Mesenchymal stem cell (in vitro differentiated cells and primary cell): ENCODE measurements at regions not wholly inside any gene's neighbourhood (a gene's known extent, or its start where the extent isn't known, plus 50 kb on each side); places are given as distances from the start of the nearest gene placed in this dataset.
A peak's percentile ranks its signal among the peaks of the same experiment; 100 is the strongest.

Experiments
- DNase-seq: peaks from one replicate; pipeline ENCODE4 v3.0.0-alpha.2; 2013
- H2AFZ ChIP-seq: one replicate; pipeline ENCODE4 v1.6.1; 2013; ENCODE audit warnings: low read depth, mild to moderate bottlenecking, control low read depth, inconsistent platforms, low read length, moderate library complexity
- H2AK5ac ChIP-seq: 2 replicates; pipeline ENCODE4 v1.6.1; 2013; ENCODE audit warnings: low read length, moderate library complexity, mild to moderate bottlenecking, inconsistent platforms; ENCODE audit not compliant: severe bottlenecking
- H2BK120ac ChIP-seq: one replicate; pipeline ENCODE4 v1.6.1; 2013; ENCODE audit warnings: low read depth, mild to moderate bottlenecking, inconsistent platforms, low read length, moderate library complexity
- H2BK12ac ChIP-seq, 2 experiments: one replicate each; pipeline ENCODE4 v1.6.1; 2013; ENCODE audit warnings: inconsistent platforms in 2 of 2, low read length in 2 of 2, mild to moderate bottlenecking in 2 of 2, moderate library complexity in 2 of 2, control low read depth in 1 of 2
- H2BK15ac ChIP-seq: one replicate; pipeline ENCODE4 v1.6.1; 2013; ENCODE audit warnings: mild to moderate bottlenecking, low read depth, inconsistent platforms; ENCODE audit not compliant: poor library complexity, severe bottlenecking
- H2BK5ac ChIP-seq: 2 replicates; pipeline ENCODE4 v1.6.1; 2013; ENCODE audit warnings: low read depth, mild to moderate bottlenecking, low read length, control low read depth, inconsistent platforms; ENCODE audit not compliant: poor library complexity, severe bottlenecking
- H3K14ac ChIP-seq, 2 experiments: one replicate each; pipeline ENCODE4 v1.6.1; 2013; ENCODE audit warnings: inconsistent platforms in 2 of 2, low read length in 2 of 2, control low read depth in 1 of 2, mild to moderate bottlenecking in 1 of 2, moderate library complexity in 1 of 2
- H3K18ac ChIP-seq, 2 experiments: one replicate each; pipeline ENCODE4 v1.6.1; 2013; ENCODE audit warnings: inconsistent platforms in 2 of 2, low read length in 2 of 2, control low read depth in 1 of 2, low read depth in 1 of 2, mild to moderate bottlenecking in 1 of 2
- H3K23ac ChIP-seq, 2 experiments: one replicate each; pipeline ENCODE4 v1.6.1; 2013; ENCODE audit warnings: inconsistent platforms in 2 of 2, low read length in 2 of 2, mild to moderate bottlenecking in 2 of 2, moderate library complexity in 2 of 2, control low read depth in 1 of 2
- H3K27ac ChIP-seq: 2 replicates; pipeline ENCODE4 v1.5.1; 2013; ENCODE audit warnings: mild to moderate bottlenecking, moderate library complexity, low read length, control low read depth, inconsistent platforms; ENCODE audit not compliant: poor library complexity, severe bottlenecking
- H3K27me3 ChIP-seq, 2 experiments: 2 replicates each; pipeline versions ENCODE4 v1.6.1 to v1.7.0; 2013; ENCODE audit warnings: low read length in 2 of 2, mild to moderate bottlenecking in 2 of 2, moderate library complexity in 2 of 2, control low read depth in 1 of 2, inconsistent platforms in 1 of 2; ENCODE audit not compliant: control insufficient read depth in 1 of 2, insufficient read depth in 1 of 2
- H3K36me3 ChIP-seq, 2 experiments: 2 replicates each; pipeline versions ENCODE4 v1.6.1 to v1.7.0; 2013; ENCODE audit warnings: low read length in 2 of 2, control low read depth in 1 of 2, inconsistent platforms in 1 of 2, low read depth in 1 of 2, mild to moderate bottlenecking in 1 of 2; ENCODE audit not compliant: insufficient read depth in 2 of 2, control insufficient read depth in 1 of 2
- H3K4ac ChIP-seq, 2 experiments: one replicate each; pipeline ENCODE4 v1.6.1; 2013; ENCODE audit warnings: inconsistent platforms in 2 of 2, low read length in 2 of 2, mild to moderate bottlenecking in 2 of 2, moderate library complexity in 2 of 2, control low read depth in 1 of 2, low read depth in 1 of 2
- H3K4me1 ChIP-seq: 2 replicates; pipeline ENCODE4 v1.6.1; 2013; ENCODE audit warnings: low read depth, low read length, control low read depth; ENCODE audit not compliant: control insufficient read depth, insufficient read depth
- H3K4me2 ChIP-seq: 2 replicates; pipeline ENCODE4 v1.6.1; 2013; ENCODE audit warnings: low read length, mild to moderate bottlenecking, inconsistent platforms; ENCODE audit not compliant: poor library complexity, severe bottlenecking
- H3K4me3 ChIP-seq, 2 experiments: 2 replicates each; pipeline versions ENCODE4 v1.5.1 to v1.7.0; 2013; ENCODE audit warnings: low read length in 2 of 2, mild to moderate bottlenecking in 2 of 2, control low read depth in 1 of 2, low read depth in 1 of 2; ENCODE audit not compliant: insufficient read depth in 1 of 2
- H3K79me1 ChIP-seq: replicated peaks from 2 replicates; pipeline ENCODE4 v1.6.1; 2013; ENCODE audit warnings: mild to moderate bottlenecking, control low read depth, low read length, inconsistent platforms; ENCODE audit not compliant: poor library complexity, severe bottlenecking
- H3K9ac ChIP-seq: 2 replicates; pipeline ENCODE4 v1.7.0; 2013; ENCODE audit warnings: mild to moderate bottlenecking, low read length, moderate library complexity
- H3K9me3 ChIP-seq: 2 replicates; pipeline ENCODE4 v1.7.0; 2013; ENCODE audit warnings: mild to moderate bottlenecking, low read length; ENCODE audit not compliant: control insufficient read depth
- H4K8ac ChIP-seq: one replicate; pipeline ENCODE4 v1.6.1; 2013; ENCODE audit warnings: inconsistent platforms, mild to moderate bottlenecking, low read length, moderate library complexity
- H4K91ac ChIP-seq: one replicate; pipeline ENCODE4 v1.6.1; 2013; ENCODE audit warnings: mild to moderate bottlenecking, low read length, inconsistent platforms
- WGBS: methylation state at CpG from one replicate; pipeline ENCODE4 v1.1.7; 2013; ENCODE audit warnings: mixed read lengths; 5-methylcytosine and 5-hydroxymethylcytosine counted together

DNA sequence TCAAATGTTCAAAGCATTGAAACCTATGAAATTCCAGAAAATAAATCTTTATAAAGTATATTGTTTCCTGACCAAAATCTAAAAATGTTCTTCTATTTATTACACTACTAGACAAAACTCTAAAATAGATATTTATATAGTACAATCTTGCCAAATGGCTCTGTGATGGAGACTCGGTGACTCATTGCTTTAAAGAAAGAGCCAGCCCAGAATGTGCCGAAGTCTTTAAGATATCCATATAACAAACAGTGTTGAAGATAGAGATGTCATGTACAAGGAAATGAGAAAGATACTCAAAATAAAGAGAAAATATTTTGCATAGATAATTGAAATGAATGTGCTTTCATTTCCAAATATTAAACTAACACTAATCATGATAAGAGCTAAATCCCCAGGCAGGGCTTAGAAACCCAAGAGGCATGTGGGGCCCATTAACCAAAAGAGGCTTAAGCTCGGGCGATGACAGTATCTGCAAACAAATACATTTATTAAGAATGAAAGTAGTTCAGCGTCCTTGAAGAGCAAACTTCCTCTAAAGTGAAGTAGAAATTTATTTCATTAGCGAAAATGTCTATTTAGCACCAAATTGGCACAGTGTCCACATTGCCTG, 102.1 kb upstream of the FAM9B start:
- Histone ChIP-seq H4K8ac (no peak overlapping the region), H3K79me1 (no peaks in the 10 kb centered on the region), H3K4me2 (no peak overlapping the region), H2AFZ (no peak overlapping the region), H2BK15ac (no peak overlapping the region), H2BK5ac (no peak overlapping the region), H4K91ac (no peak overlapping the region), H3K9ac (no peak overlapping the region), H3K18ac (no peak overlapping the region), H3K4ac (no peak overlapping the region), H3K36me3 (no peaks in the 10 kb centered on the region), H3K4me1 (no peaks in the 10 kb centered on the region), H2BK120ac (no peak overlapping the region), H2AK5ac (no peak overlapping the region), H3K23ac (no peak overlapping the region), H2BK12ac (no peak overlapping the region), H3K14ac (no peak overlapping the region), H3K9me3 (no peaks in the 10 kb centered on the region), H3K27me3 (no peaks in the 10 kb centered on the region), H3K4me3 (no peak overlapping the region), H3K27ac (no peak overlapping the region)
- WGBS = no CpG with 5 or more reads among the region's 6 CpGs
- DNase-seq = peak; percentile 26

- no peak overlapping the region for H4K8ac ChIP-seq
- H3K23ac ChIP-seq = no peak overlapping the region
- H3K4me2 ChIP-seq = no peak overlapping the region
- H3K27me3 ChIP-seq = no peaks in the 10 kb centered on the region
- no peak overlapping the region for H3K18ac ChIP-seq
- H3K36me3 ChIP-seq = no peaks in the 10 kb centered on the region
- H2AFZ ChIP-seq = no peak overlapping the region
- H2BK15ac ChIP-seq = no peak overlapping the region
- WGBS = 100% methylated on average over 5 of the region's 6 CpGs
- no peak overlapping the region for H3K27ac ChIP-seq
- H2BK5ac ChIP-seq = no peak overlapping the region
- no peak overlapping the region for H4K91ac ChIP-seq
- H3K79me1 ChIP-seq = no peaks in the 10 kb centered on the region
- no peak overlapping the region for H2AK5ac ChIP-seq
- H2BK12ac ChIP-seq = no peak overlapping the region
- H3K4me1 ChIP-seq = no peaks in the 10 kb centered on the region
- H3K4me3 ChIP-seq = no peak overlapping the region
- no peak overlapping the region for H2BK120ac ChIP-seq
- no peak for DNase-seq
- H3K9me3 ChIP-seq = no peaks in the 10 kb centered on the region
- H3K4ac ChIP-seq = no peak overlapping the region
- no peak overlapping the region for H3K9ac ChIP-seq
- no peak overlapping the region for H3K14ac ChIP-seq
These were observed 103.2 kb upstream of the FAM9B start for GRCh38 chrX:9137152-9137551.

DNA sequence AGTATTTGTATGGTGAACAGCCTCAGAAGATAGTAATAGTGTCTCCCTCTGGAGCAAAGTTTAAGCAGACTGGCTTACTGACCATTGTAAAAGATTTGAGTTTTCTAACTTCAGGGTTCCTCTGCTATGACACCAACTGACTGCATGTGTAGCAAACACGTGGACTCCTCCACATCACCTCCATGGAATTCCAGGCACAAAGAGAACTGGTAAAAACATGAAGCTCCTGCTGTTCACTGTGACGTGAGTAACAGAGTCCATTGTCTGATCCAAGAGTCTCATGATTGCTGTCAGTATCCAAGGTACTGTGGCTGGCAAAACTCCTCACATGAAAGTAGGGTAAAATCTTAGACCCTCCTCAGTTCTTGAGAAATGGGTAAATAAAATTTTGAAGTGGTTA, 107.6 kb upstream of the FAM9B start:
- no peak overlapping the region for H2BK120ac ChIP-seq
- H3K36me3 ChIP-seq = no peaks in the 10 kb centered on the region
- no peak overlapping the region for H2AFZ ChIP-seq
- no peak overlapping the region for H2AK5ac ChIP-seq
- H3K27me3 ChIP-seq = no peaks in the 10 kb centered on the region
- no peak overlapping the region for H4K91ac ChIP-seq
- no peak overlapping the region for H3K14ac ChIP-seq
- no peak overlapping the region for H2BK5ac ChIP-seq
- WGBS = 17% methylated on average over 2 of the region's 2 CpGs
- no peak overlapping the region for H3K23ac ChIP-seq
- no peak overlapping the region for H3K9ac ChIP-seq
- H2BK12ac ChIP-seq = no peak overlapping the region
- no peak overlapping the region for H3K4ac ChIP-seq
- H3K79me1 ChIP-seq = no peaks in the 10 kb centered on the region
- peaks cover 2% of the 10 kb centered on the region for H3K4me1 ChIP-seq
- no peaks in the 10 kb centered on the region for H3K9me3 ChIP-seq
- no peak overlapping the region for H2BK15ac ChIP-seq
- H3K27ac ChIP-seq = peak overlapping the region; percentile 19
- no peak overlapping the region for H4K8ac ChIP-seq
- no peak overlapping the region for H3K18ac ChIP-seq
- H3K4me2 ChIP-seq = no peak overlapping the region
- peak; percentile 17 for DNase-seq
- H3K4me3 ChIP-seq = no peak overlapping the region

DNA sequence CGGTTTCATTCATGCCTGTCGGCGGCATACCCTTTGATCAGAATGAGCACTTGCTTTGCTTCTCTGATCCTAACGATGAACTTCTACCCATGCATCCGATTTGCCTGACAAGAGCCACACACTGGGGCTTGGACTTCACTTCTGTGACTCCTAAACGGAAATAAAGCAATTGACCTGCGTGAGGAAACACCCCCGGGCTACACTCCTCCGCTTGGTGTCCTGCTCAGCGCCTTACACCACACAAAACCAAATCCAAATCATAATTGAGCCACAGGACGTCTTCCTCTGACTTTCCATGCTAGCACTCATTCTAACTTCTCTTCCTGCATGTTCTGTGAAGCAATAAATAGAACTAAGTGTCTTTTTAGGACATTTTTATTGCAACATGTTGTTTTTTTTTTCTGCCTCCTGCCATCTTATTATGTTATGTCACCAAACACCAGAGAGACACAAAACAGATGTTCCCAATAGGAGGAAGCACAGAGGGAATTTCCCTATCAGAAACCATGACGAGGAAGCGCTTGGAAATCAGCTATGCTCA, 110.8 kb upstream of the FAM9B start:
- Histone ChIP-seq H3K36me3 (no peaks in the 10 kb centered on the region), H2BK12ac (no peak overlapping the region), H2BK120ac (no peak overlapping the region), H3K27me3 (no peaks in the 10 kb centered on the region), H3K4me3 (no peak overlapping the region), H2AK5ac (no peak overlapping the region), H3K9ac (no peak overlapping the region), H3K18ac (peak overlapping the region in 1 of 2 experiments; percentile 52), H3K23ac (no peak overlapping the region), H3K9me3 (no peaks in the 10 kb centered on the region), H2BK5ac (no peak overlapping the region), H3K4me1 (peaks cover 6% of the 10 kb centered on the region), H3K4ac (no peak overlapping the region), H2AFZ (no peak overlapping the region), H3K4me2 (no peak overlapping the region), H3K79me1 (no peaks in the 10 kb centered on the region), H4K91ac (no peak overlapping the region), H3K27ac (no peak overlapping the region), H2BK15ac (no peak overlapping the region), H3K14ac (no peak overlapping the region), H4K8ac (no peak overlapping the region)
- WGBS = 32% methylated on average over 9 of the region's 13 CpGs
- peak; percentile 87 for DNase-seq
